ENCODE measurements at regions not wholly inside any gene's neighbourhood (a gene's known extent, or its start where the extent isn't known, plus 50 kb on each side); places are given as distances from the start of the nearest gene placed in this dataset.

- TF ChIP-seq, protein P1, sequence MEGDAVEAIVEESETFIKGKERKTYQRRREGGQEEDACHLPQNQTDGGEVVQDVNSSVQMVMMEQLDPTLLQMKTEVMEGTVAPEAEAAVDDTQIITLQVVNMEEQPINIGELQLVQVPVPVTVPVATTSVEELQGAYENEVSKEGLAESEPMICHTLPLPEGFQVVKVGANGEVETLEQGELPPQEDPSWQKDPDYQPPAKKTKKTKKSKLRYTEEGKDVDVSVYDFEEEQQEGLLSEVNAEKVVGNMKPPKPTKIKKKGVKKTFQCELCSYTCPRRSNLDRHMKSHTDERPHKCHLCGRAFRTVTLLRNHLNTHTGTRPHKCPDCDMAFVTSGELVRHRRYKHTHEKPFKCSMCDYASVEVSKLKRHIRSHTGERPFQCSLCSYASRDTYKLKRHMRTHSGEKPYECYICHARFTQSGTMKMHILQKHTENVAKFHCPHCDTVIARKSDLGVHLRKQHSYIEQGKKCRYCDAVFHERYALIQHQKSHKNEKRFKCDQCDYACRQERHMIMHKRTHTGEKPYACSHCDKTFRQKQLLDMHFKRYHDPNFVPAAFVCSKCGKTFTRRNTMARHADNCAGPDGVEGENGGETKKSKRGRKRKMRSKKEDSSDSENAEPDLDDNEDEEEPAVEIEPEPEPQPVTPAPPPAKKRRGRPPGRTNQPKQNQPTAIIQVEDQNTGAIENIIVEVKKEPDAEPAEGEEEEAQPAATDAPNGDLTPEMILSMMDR (IDR thresholded peaks at IDR 0.05; ENCODE audit: low read length): no peak
- TF ChIP-seq EZH2 (optimal IDR thresholded peaks at IDR 0.05; ENCODE audit: low read depth, low read length) (no peak), EZH2phosphoT487 (IDR thresholded peaks at IDR 0.05; ENCODE audit: low read length) (no peak)
These were observed 217.0 kb downstream of the TLE3 start for GRCh38 chr15:69880571-69881301.

All from MM.1S (cell line).